Keratinocyte (primary cell): ENCODE measurements at regions not wholly inside any gene's neighbourhood (a gene's known extent, or its start where the extent isn't known, plus 50 kb on each side); places are given as distances from the start of the nearest gene placed in this dataset.

Experiments used
- DNase-seq: peaks from one replicate; pipeline ENCODE4 v3.0.0-alpha.2; 2011; ENCODE audit warnings: low read depth, missing footprints, low spot score
- FAIRE-seq: peaks from 2 replicates; lab custom pipeline; 2011; peaks lifted over from hg19 to GRCh38; lab: Jason Lieb, UNC
- H2AFZ ChIP-seq: 2 replicates; pipeline ENCODE4 v1.6.0; 2012; ENCODE audit warnings: low read length, control low read depth, inconsistent platforms; ENCODE audit not compliant: control insufficient read depth
- H3K27ac ChIP-seq: 2 replicates; pipeline ENCODE4 v1.5.1; 2011; ENCODE audit warnings: low read length; ENCODE audit not compliant: control insufficient read depth, insufficient read depth
- H3K27me3 ChIP-seq: 3 replicates; pipeline ENCODE4 v1.6.0; 2011; ENCODE audit warnings: low read length; ENCODE audit not compliant: control insufficient read depth, insufficient read depth; ENCODE audit errors: extremely low read depth
- H3K36me3 ChIP-seq, 2 experiments: 2 replicates in 1 of 2; 3 replicates in 1 of 2; pipeline ENCODE4 v1.5.1; 2011; ENCODE audit warnings: low read length in 2 of 2, mild to moderate bottlenecking in 1 of 2; ENCODE audit not compliant: control insufficient read depth in 2 of 2, insufficient read depth in 2 of 2; ENCODE audit errors: extremely low read depth in 1 of 2
- H3K4me1 ChIP-seq: 3 replicates; pipeline ENCODE4 v1.5.1; 2011; ENCODE audit warnings: low read length; ENCODE audit not compliant: control insufficient read depth, insufficient read depth; ENCODE audit errors: extremely low read depth
- H3K4me2 ChIP-seq: 3 replicates; pipeline ENCODE4 v1.6.0; 2011; ENCODE audit warnings: low read depth, low read length; ENCODE audit not compliant: control insufficient read depth, insufficient read depth; ENCODE audit errors: extremely low read depth
- H3K4me3 ChIP-seq, 3 experiments: fragments of 200-600 bp in 1 of 3; sonication (generic) in 1 of 3; 2 replicates in 2 of 3; 3 replicates in 1 of 3; pipeline ENCODE4 v1.5.1; 2011 to 2016; ENCODE audit warnings: low read length in 3 of 3, mild to moderate bottlenecking in 3 of 3, control low read depth in 2 of 3, inconsistent platforms in 1 of 3, low read depth in 1 of 3, mixed read lengths in 1 of 3, mixed run types in 1 of 3, moderate library complexity in 1 of 3; ENCODE audit not compliant: control insufficient read depth in 2 of 3, insufficient read depth in 2 of 3; ENCODE audit errors: extremely low read depth in 1 of 3
- H3K79me2 ChIP-seq: 2 replicates; pipeline ENCODE4 v1.6.0; 2012; ENCODE audit warnings: low read length; ENCODE audit not compliant: control insufficient read depth, insufficient read depth
- H3K9ac ChIP-seq: 3 replicates; pipeline ENCODE4 v1.6.0; 2011; ENCODE audit warnings: low read length; ENCODE audit not compliant: control insufficient read depth, insufficient read depth; ENCODE audit errors: extremely low read depth
- H3K9me1 ChIP-seq: 3 replicates; pipeline ENCODE4 v1.6.0; 2011; ENCODE audit warnings: low read length; ENCODE audit not compliant: control insufficient read depth, insufficient read depth; ENCODE audit errors: extremely low read depth
- H3K9me3 ChIP-seq: 2 replicates; pipeline ENCODE4 v1.5.1; 2012; ENCODE audit warnings: low read depth, low read length; ENCODE audit not compliant: control insufficient read depth
- H4K20me1 ChIP-seq: 3 replicates; pipeline ENCODE4 v1.6.0; 2011; ENCODE audit warnings: low read length; ENCODE audit not compliant: control insufficient read depth, insufficient read depth; ENCODE audit errors: extremely low read depth
- EZH2 ChIP-seq: IDR thresholded peaks from one replicate; pipeline ENCODE4 v1.6.1; 2012; ENCODE audit warnings: inconsistent platforms, mild to moderate bottlenecking, low read length, moderate library complexity
- dilution Hi-C: fragments of 300-500 bp; cut with MboI; formaldehyde crosslinking; loops from one replicate; pipeline ENCODE4 v1.7.0; 2020; ENCODE audit warnings: low sequenced_read_pairs; ENCODE audit not compliant: extremely low pct_ligation_motif_present
- TF ChIP-seq, protein P1 (sequence below), 3 experiments: IDR thresholded peaks in 1 of 3; conservative IDR thresholded peaks in 1 of 3; optimal IDR thresholded peaks in 1 of 3; 2 replicates in 2 of 3; 3 replicates in 1 of 3; pipeline versions ENCODE3 to v1.5.1; 2011; ENCODE audit warnings: low read length in 3 of 3, mild to moderate bottlenecking in 3 of 3, moderate library complexity in 2 of 3, control low read depth in 1 of 3, inconsistent platforms in 1 of 3; ENCODE audit not compliant: insufficient read depth in 2 of 3; ENCODE audit errors: extremely low read depth in 1 of 3

GRCh38 chr1:38261574-38261973 is 215.0 kb upstream of the POU3F1 start:
- Histone ChIP-seq H3K27ac (no peak overlapping the region), H3K9me3 (no peaks in the 10 kb centered on the region), H3K4me3 (no peak overlapping the region), H3K4me2 (no peak overlapping the region), H3K36me3 (no peaks in the 10 kb centered on the region), H4K20me1 (no peaks in the 10 kb centered on the region), H3K9me1 (no peaks in the 10 kb centered on the region), H3K27me3 (peaks cover 15% of the 10 kb centered on the region), H2AFZ (no peak overlapping the region), H3K4me1 (no peaks in the 10 kb centered on the region), H3K9ac (no peak overlapping the region), H3K79me2 (no peaks in the 10 kb centered on the region)
- DNase-seq (no peak), FAIRE-seq (no peak)
- dilution Hi-C loops: no loop called here
- TF ChIP-seq, protein P1, sequence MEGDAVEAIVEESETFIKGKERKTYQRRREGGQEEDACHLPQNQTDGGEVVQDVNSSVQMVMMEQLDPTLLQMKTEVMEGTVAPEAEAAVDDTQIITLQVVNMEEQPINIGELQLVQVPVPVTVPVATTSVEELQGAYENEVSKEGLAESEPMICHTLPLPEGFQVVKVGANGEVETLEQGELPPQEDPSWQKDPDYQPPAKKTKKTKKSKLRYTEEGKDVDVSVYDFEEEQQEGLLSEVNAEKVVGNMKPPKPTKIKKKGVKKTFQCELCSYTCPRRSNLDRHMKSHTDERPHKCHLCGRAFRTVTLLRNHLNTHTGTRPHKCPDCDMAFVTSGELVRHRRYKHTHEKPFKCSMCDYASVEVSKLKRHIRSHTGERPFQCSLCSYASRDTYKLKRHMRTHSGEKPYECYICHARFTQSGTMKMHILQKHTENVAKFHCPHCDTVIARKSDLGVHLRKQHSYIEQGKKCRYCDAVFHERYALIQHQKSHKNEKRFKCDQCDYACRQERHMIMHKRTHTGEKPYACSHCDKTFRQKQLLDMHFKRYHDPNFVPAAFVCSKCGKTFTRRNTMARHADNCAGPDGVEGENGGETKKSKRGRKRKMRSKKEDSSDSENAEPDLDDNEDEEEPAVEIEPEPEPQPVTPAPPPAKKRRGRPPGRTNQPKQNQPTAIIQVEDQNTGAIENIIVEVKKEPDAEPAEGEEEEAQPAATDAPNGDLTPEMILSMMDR (optimal IDR thresholded peaks at IDR 0.05 in 1 of 3, IDR thresholded peaks at IDR 0.05 in 1 of 3, conservative IDR thresholded peaks at IDR 0.05 in 1 of 3; ENCODE audit: extremely low read depth in 1 of 3, insufficient read depth in 2 of 3, low read length in 3 of 3): no peak
- TF ChIP-seq EZH2: no peak

DNA sequence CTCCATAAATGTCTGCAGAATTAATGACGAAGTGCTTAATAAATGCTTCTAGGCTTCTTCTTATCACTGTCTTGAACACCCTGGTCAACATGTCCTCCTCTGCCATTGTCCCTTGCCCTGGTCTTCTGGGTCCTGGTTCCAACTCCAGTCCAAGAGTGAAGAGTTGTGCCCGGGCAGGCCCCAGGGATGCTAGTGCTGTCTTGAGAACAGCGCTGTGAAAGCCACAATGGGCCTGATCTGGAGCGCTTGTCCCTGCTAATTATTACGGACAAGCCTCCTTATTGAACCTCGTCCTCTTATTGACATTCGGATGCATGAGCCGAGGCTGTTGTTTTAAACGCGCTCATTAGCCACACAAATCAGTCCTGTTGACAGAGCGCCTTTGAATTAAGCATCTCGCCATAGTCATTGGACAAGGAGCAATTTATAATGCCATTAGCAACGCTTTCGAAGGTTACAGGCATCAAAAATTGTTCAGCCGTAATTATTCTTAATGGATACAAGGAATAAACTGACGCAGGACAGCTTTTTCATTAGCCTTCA is 211.6 kb upstream of the POU3F1 start:
- Histone ChIP-seq H3K79me2 (no peaks in the 10 kb centered on the region), H3K9me1 (no peaks in the 10 kb centered on the region), H4K20me1 (no peaks in the 10 kb centered on the region), H3K9ac (no peak overlapping the region), H3K4me3 (no peak overlapping the region), H3K4me1 (no peaks in the 10 kb centered on the region), H3K4me2 (no peak overlapping the region), H3K27ac (no peak overlapping the region), H3K9me3 (no peaks in the 10 kb centered on the region), H3K27me3 (peaks cover 15% of the 10 kb centered on the region), H2AFZ (no peak overlapping the region), H3K36me3 (no peaks in the 10 kb centered on the region)
- TF ChIP-seq EZH2: no peak
- TF ChIP-seq, protein P1 (optimal IDR thresholded peaks at IDR 0.05 in 1 of 3, IDR thresholded peaks at IDR 0.05 in 1 of 3, conservative IDR thresholded peaks at IDR 0.05 in 1 of 3; ENCODE audit: extremely low read depth in 1 of 3, insufficient read depth in 2 of 3, low read length in 3 of 3): no peak
- FAIRE-seq: no peak
- no peak for DNase-seq
- dilution Hi-C loops: no loop called here
